HCT116 (cell line): ENCODE measurements at regions not wholly inside any gene's neighbourhood (a gene's known extent, or its start where the extent isn't known, plus 50 kb on each side); places are given as distances from the start of the nearest gene placed in this dataset.

ENCODE experiments used
- ATAC-seq: fragments of 200-7000 bp; cut with Tn5 transposase; 2 replicates; pipeline ENCODE4 v1.9.1; 2020; ENCODE audit warnings: mild to moderate bottlenecking, moderate library complexity
- BruUV-seq: library from RNA; stranded (reverse); fragments of 400-500 nt; replicated peaks from 2 replicates; lab custom pipeline; 2021; lab: Mats Ljungman, UMichigan
- CTCF ChIA-PET: fragments of 300-600 bp; sonication (Branson Sonifier 250); formaldehyde crosslinking; loops from one replicate; lab custom pipeline; 2021; ENCODE audit warnings: antibody characterized with exemption; lab: Charles Lee
- POLR2A ChIA-PET: fragments of 300-600, 350-600 bp; sonication (Branson Sonifier 250); formaldehyde crosslinking; loops from one replicate; lab custom pipeline; 2021; ENCODE audit warnings: antibody characterized with exemption; lab: Charles Lee
- RAD21 ChIA-PET, 2 experiments: fragments of 300-600 bp; sonication (Branson Sonifier 250); formaldehyde crosslinking; loops; one replicate each; lab custom pipeline; 2023; ENCODE audit warnings: low total read pairs in 2 of 2; ENCODE audit not compliant: uncharacterized antibody in 2 of 2, unreplicated experiment in 2 of 2, low non-redundant PET in 1 of 2; lab: Charles Lee
- DNase-seq: peaks from one replicate; pipeline ENCODE4 v3.0.0-alpha.2; 2010; ENCODE audit warnings: low read depth, low spot score
- H2AFZ ChIP-seq: fragments of 200-600 bp; shearing (Covaris generic), sonication (generic); 2 replicates; pipeline ENCODE4 v1.6.1; 2017; ENCODE audit warnings: low read depth, mixed run types, mixed read lengths, antibody characterized with exemption, low read length; ENCODE audit not compliant: poor library complexity, severe bottlenecking
- H3K27ac ChIP-seq: 2 replicates; pipeline ENCODE4 v1.5.1; 2012; ENCODE audit warnings: low read depth, low read length
- H3K27me3 ChIP-seq: fragments of 200-600 bp; sonication (generic); 2 replicates; pipeline ENCODE4 v1.6.1; 2016; ENCODE audit warnings: mixed run types, low read length, mixed read lengths; ENCODE audit not compliant: insufficient read depth
- H3K36me3 ChIP-seq, 2 experiments: fragments of 200-500 bp in 1 of 2; fragments of 200-600 bp in 1 of 2; sonication (Bioruptor generic) in 1 of 2; sonication (generic) in 1 of 2; 2 replicates each; pipeline versions ENCODE4 v1.5.1 to v1.6.1; 2014 to 2016; ENCODE audit warnings: low read length in 2 of 2, inconsistent platforms in 1 of 2, mixed read lengths in 1 of 2, mixed run types in 1 of 2; ENCODE audit not compliant: insufficient read depth in 2 of 2, control insufficient read depth in 1 of 2
- H3K4me1 ChIP-seq, 2 experiments: fragments of 200-600 bp in 1 of 2; sonication (generic) in 1 of 2; 2 replicates each; pipeline versions ENCODE4 v1.5.1 to v1.6.1; 2012 to 2017; ENCODE audit warnings: low read length in 2 of 2, inconsistent platforms in 1 of 2, mild to moderate bottlenecking in 1 of 2, mixed read lengths in 1 of 2, mixed run types in 1 of 2, moderate library complexity in 1 of 2; ENCODE audit not compliant: insufficient read depth in 2 of 2, control insufficient read depth in 1 of 2
- H3K4me2 ChIP-seq: fragments of 200-600 bp; sonication (generic); 2 replicates; pipeline ENCODE4 v1.6.1; 2017; ENCODE audit warnings: mixed run types, low read length, mixed read lengths
- H3K4me3 ChIP-seq, 2 experiments: fragments of 200-600 bp in 1 of 2; sonication (generic) in 1 of 2; replicated peaks in 1 of 2; 2 replicates each; pipeline ENCODE4 v1.5.1; 2011 to 2016; ENCODE audit warnings: low read length in 2 of 2, control low read depth in 1 of 2, low read depth in 1 of 2, mild to moderate bottlenecking in 1 of 2, mixed read lengths in 1 of 2, mixed run types in 1 of 2
- H3K79me2 ChIP-seq: fragments of 200-600 bp; sonication (generic); 2 replicates; pipeline ENCODE4 v1.6.1; 2017; ENCODE audit warnings: mild to moderate bottlenecking, mixed run types, low read length, moderate library complexity, mixed read lengths; ENCODE audit not compliant: insufficient read depth
- H3K9ac ChIP-seq: fragments of 200-600 bp; sonication (generic); 2 replicates; pipeline ENCODE4 v1.6.1; 2016; ENCODE audit warnings: low read length, mixed read lengths
- H3K9me2 ChIP-seq: fragments of 200-600 bp; sonication (generic), shearing (Covaris generic); 2 replicates; pipeline ENCODE4 v1.6.1; 2017; ENCODE audit warnings: mixed run types, mild to moderate bottlenecking, moderate library complexity; ENCODE audit not compliant: insufficient read depth
- H3K9me3 ChIP-seq, 2 experiments: fragments of 200-500 bp in 1 of 2; fragments of 200-600 bp in 1 of 2; sonication (Bioruptor generic) in 1 of 2; sonication (generic) in 1 of 2; 2 replicates each; pipeline ENCODE4 v1.6.1; 2014 to 2017; ENCODE audit warnings: low read length in 2 of 2, mixed read lengths in 2 of 2, inconsistent platforms in 1 of 2, low read depth in 1 of 2, mild to moderate bottlenecking in 1 of 2, mixed run types in 1 of 2, moderate library complexity in 1 of 2; ENCODE audit not compliant: control insufficient read depth in 1 of 2, insufficient read depth in 1 of 2
- H4K20me1 ChIP-seq: fragments of 200-600 bp; sonication (generic), shearing (Covaris generic); 2 replicates; pipeline ENCODE4 v1.6.1; 2017; ENCODE audit warnings: mixed run types, mild to moderate bottlenecking, moderate library complexity; ENCODE audit not compliant: insufficient read depth
- ATF3 ChIP-seq: IDR thresholded peaks from 2 replicates; pipeline ENCODE4 v1.6.1; 2012
- CBX3 ChIP-seq: IDR thresholded peaks from 2 replicates; pipeline ENCODE4 v1.6.1; 2012; ENCODE audit warnings: low read depth
- CEBPB ChIP-seq: IDR thresholded peaks from 2 replicates; pipeline ENCODE4 v1.6.1; 2012; ENCODE audit warnings: low read depth
- EGR1 ChIP-seq: IDR thresholded peaks from 2 replicates; pipeline ENCODE4 v1.6.1; 2012; ENCODE audit warnings: low read depth
- ELF1 ChIP-seq: IDR thresholded peaks from 2 replicates; pipeline ENCODE4 v1.6.1; 2012; ENCODE audit warnings: low read depth, borderline replicate concordance
- EZH2 ChIP-seq: fragments of 200-600 bp; sonication (generic); IDR thresholded peaks from 2 replicates; pipeline ENCODE4 v1.6.1; 2017; ENCODE audit warnings: antibody characterized with exemption, mixed run types
- FOSL1 ChIP-seq: IDR thresholded peaks from 2 replicates; pipeline ENCODE4 v1.6.1; 2012; ENCODE audit warnings: low read depth
- JUND ChIP-seq: IDR thresholded peaks from 2 replicates; pipeline ENCODE4 v1.6.1; 2012
- POLR2A ChIP-seq: IDR thresholded peaks from 2 replicates; pipeline ENCODE4 v1.7.0; 2011; ENCODE audit warnings: borderline replicate concordance; ENCODE audit not compliant: insufficient read depth, insufficient read length; ENCODE audit errors: extremely low read depth
- POLR2AphosphoS5 ChIP-seq: IDR thresholded peaks from 2 replicates; pipeline ENCODE4 v1.6.1; 2011; ENCODE audit warnings: mild to moderate bottlenecking, low read depth, low read length, moderate library complexity
- RAD21 ChIP-seq: IDR thresholded peaks from 2 replicates; pipeline ENCODE4 v1.6.1; 2012; ENCODE audit warnings: low read depth, mild to moderate bottlenecking
- REST ChIP-seq: IDR thresholded peaks from 2 replicates; pipeline ENCODE4 v1.6.1; 2012; ENCODE audit warnings: low read depth
- SIN3A ChIP-seq: IDR thresholded peaks from 2 replicates; pipeline ENCODE4 v1.6.1; 2012; ENCODE audit warnings: low read depth
- SP1 ChIP-seq: IDR thresholded peaks from 2 replicates; pipeline ENCODE4 v1.6.1; 2012; ENCODE audit warnings: low read depth
- SRF ChIP-seq: IDR thresholded peaks from 2 replicates; pipeline ENCODE4 v1.6.1; 2012; ENCODE audit warnings: low read depth
- YY1 ChIP-seq: IDR thresholded peaks from 2 replicates; pipeline ENCODE4 v1.6.1; 2011; ENCODE audit warnings: low read length, low read depth, moderate library complexity, mild to moderate bottlenecking; ENCODE audit not compliant: insufficient replicate concordance; ENCODE audit errors: extremely low read depth
- ZFX ChIP-seq: fragments of 450-650 bp; IDR thresholded peaks from 2 replicates; pipeline ENCODE4 v1.6.1; 2017
- ZNF274 ChIP-seq: fragments of 200-500 bp; sonication (Bioruptor generic); IDR thresholded peaks from 2 replicates; pipeline ENCODE4 v1.6.1; 2014; ENCODE audit warnings: mild to moderate bottlenecking, low read depth, low read length, inconsistent platforms
- intact Hi-C: fragments of 100-400 bp; cut with micrococcal nuclease; formaldehyde crosslinking; loops from 2 replicates; pipeline ENCODE4 v1.10.0; 2022

GRCh38 chr11:92867913-92868619 lies 101.4 kb upstream of the MTNR1B start:
- peaks cover 23% of the 10 kb centered on the region for H3K27me3 ChIP-seq
- H3K9me2 ChIP-seq, result no peaks in the 10 kb centered on the region
- CTCF ChIA-PET, result no interaction called here
- no peaks in the 10 kb centered on the region for H3K79me2 ChIP-seq
- no peaks in the 10 kb centered on the region for H3K4me1 ChIP-seq
- no TSS peak for BruUV-seq
- POLR2A ChIA-PET, result no interaction called here
- RAD21 ChIA-PET, result no interaction called here
- no peak overlapping the region for H3K4me3 ChIP-seq
- no peak overlapping the region for H2AFZ ChIP-seq
- H3K4me2 ChIP-seq, result no peak overlapping the region
- H4K20me1 ChIP-seq, result no peaks in the 10 kb centered on the region
- DNase-seq (no peak), ATAC-seq (no peak)
- intact Hi-C loops, result no loop called here
- H3K9me3 ChIP-seq, result no peaks in the 10 kb centered on the region
- TF ChIP-seq SIN3A (no peak), ELF1 (no peak), ZNF274 (no peak), SP1 (no peak), FOSL1 (no peak), CBX3 (no peak), ATF3 (no peak), EGR1 (no peak), POLR2AphosphoS5 (no peak), YY1 (no peak), CEBPB (no peak), JUND (no peak), EZH2 (no peak), ZFX (no peak), POLR2A (no peak), SRF (no peak), REST (no peak), RAD21 (no peak)
- H3K27ac ChIP-seq, result no peak overlapping the region
- no peaks in the 10 kb centered on the region for H3K36me3 ChIP-seq
- H3K9ac ChIP-seq, result no peak overlapping the region
